HG03097 (cell line): ENCODE measurements at regions not wholly inside any gene's neighbourhood (a gene's known extent, or its start where the extent isn't known, plus 50 kb on each side); places are given as distances from the start of the nearest gene placed in this dataset.
"Not testable (repeated sequence)": the region's sequence is repeated elsewhere in the genome, so short reads cannot be mapped to it uniquely, and the experiment has no call there.

ENCODE experiments used
- ATAC-seq: cut with Tn5 transposase; IDR thresholded peaks from one replicate; pipeline ENCODE4 v1.9.1; 2021; ENCODE audit not compliant: unreplicated experiment, low FRiP score

DNA sequence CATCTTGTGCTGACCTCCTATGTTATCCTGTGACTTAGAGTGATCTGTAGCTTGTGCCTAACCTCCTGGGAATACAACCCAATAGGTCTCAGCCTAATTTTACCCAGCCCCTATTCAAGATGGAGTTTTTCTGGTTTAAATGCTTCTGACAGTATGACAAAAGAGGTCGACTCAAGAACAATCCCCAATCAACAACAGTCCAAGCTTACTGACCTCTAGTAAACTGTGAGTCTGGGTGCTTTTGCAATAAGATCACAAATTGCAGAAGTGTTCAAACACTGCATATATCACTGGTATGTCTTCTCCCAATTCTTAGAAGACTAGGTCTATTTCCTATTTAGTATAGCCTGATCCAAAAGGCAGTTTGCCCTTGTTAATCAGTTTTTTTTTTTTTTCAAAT is 323.5 kb upstream of the PTGER4 start:
- ATAC-seq, result no peak

DNA sequence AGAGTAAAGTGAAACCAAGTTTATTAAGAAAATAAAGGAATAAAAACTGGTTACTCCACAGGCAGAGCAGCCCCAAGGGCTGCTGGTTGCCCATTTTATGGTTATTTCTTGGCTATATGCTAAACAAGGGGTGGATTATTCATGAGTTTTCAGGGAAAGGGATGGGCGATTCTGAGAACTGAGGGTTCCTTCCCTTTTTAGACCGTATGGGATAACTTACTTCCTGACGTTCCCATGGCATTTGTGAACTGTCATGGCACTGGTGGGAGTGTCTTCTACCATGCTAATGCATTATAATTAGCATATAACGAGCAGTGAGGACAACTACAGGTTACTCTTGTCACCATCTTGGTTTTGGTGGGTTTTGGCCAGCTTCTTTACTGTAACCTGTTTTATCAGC is 323.9 kb upstream of the PTGER4 start:
- ATAC-seq, result no peak

DNA sequence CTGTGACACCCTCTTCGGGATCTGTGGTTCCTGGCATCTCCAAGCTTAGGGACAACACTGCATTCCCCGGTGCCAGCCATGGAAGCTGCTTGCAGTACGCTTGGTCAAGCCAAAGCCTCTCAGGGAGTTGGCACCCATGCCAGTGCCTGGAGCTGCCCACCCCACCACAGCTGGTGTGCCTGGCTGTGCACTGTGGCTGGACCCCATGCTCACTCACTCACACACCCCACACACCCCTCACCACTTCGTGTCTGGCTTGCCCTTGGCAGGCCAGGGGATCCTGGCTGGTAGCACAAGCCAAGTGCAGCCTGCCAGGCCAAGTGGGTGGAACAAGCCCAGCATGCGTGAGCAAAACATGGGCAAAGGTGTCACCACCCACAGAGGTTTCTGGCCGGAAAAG is 324.5 kb upstream of the PTGER4 start:
- no peak for ATAC-seq

DNA sequence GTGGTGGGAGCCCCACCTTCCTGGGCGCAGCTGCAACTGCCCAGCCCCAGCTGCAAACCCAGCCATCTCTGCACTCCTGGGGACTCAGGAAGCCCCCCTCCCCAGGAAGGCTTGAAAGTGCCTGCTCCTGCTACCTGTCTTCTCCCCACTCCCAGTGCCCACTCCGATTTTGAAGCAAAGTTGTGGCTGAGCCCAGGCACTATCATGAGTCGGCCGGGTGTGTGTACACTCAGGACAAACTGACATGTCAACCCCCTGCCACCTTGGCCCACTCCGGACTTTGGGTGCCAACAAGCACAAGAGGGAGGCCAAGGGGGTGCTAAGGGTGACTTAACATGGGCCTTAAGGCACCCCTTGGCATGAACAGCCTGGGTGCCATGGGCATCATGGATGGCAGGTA is 325.5 kb upstream of the PTGER4 start:
- ATAC-seq, result no peak

DNA sequence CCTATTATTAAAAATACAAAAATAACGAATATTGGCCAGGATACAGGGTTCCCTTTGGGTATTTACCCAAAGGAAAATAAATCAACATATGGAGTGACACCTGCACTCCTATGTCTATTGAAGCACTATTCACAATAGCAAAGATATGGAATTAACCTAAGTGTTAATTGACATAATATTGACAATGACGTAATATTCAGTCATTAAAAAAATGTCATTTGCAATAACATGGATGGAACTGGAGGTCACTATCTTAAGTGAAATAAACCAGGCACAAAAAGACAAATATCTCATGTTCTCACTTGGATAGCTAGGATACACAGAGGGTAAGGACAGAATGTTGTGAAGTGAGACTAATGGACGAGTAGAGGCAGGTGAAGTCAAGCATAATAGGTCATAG is 326.3 kb upstream of the PTGER4 start:
- ATAC-seq, result no peak

DNA sequence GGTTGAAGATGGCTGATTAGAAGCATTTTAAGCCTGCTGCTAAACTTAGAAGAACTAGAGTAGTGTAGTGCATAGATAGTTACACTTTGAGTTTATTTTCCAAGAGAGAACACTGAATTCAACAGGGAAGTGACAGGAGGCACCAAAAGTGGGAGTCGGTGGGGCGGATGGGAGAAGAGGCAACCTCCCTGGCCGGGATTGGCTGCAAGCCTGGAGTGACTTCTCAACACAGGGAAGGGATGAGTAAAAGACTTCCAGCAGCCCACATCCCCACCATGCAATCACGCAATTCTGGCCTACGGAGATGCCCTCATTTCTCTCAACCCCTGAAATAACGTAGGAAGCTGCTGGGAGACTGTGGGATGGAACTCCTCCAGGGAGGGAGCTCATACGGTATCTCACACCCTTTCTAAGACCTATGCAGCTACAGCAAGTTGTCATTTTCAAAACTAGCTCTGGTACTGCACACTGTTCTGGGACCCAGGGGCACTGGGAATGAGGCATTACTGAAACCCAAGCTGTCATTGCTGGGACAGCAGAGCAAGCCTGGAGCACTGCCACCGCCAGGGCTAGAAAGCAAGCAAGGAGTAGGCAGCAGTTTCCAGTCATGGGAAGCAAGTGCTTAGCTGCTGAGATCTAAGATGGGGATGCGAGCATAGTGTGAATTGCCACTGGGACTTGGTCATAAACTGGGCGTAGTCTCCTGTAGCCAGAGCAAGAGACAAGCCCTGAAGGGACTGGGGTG is 331.6 kb upstream of the PTGER4 start:
- no peak for ATAC-seq

DNA sequence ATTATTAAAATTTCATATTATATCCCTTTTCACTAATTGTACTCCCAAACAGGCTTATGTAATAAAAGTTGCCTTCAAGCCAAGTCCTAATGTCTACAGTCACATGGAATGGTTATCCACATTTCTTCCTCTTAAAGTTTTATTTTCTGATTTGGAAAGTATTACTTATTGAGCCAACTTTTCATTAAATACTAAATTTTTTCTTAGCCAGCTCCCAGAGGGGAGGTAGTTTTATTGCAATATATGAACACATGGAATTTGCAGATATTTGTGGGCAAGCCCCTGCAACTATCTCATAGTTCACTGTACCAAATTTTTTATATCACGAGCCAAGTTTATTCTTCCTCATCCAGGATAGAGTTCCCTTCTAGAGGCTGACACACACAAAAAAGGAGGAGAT is 332.8 kb upstream of the PTGER4 start:
- ATAC-seq, result no peak

DNA sequence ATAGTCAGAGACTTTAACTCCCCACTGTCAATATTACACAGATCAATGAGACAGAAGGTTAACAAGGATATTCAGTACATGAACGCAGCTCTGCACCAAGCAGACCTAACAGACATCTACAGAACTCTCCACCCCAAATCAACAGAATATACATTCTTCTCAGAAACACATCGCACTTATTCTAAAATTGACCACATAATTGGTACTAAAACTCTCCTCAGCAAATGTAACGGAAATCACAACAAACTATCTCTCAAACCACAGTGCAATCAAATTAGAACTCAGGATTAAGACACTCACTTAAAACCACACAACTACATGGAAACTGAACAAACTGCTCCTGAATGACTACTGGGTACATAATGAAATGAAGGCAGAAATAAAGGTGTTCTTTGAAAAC is 341.3 kb upstream of the PTGER4 start:
- not testable (repeated sequence) for ATAC-seq

DNA sequence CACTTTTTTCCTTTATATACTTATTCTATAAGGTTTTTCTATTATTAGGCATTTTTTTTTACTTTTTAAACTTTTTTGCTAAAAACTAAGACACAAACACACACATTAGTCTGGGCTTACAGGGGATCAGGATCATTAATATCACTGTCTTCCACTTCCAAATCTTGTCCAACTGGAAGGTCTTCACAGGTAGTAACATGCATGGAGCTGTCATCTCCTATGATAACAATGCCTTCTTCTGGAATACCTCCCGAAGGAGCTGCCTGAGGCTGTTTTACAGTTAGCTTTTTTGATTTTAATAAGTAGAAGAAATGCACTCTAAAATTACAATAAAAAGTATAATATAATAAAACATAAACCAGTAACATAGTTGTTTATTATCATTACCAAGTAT is 345.5 kb upstream of the PTGER4 start:
- ATAC-seq, result no peak

DNA sequence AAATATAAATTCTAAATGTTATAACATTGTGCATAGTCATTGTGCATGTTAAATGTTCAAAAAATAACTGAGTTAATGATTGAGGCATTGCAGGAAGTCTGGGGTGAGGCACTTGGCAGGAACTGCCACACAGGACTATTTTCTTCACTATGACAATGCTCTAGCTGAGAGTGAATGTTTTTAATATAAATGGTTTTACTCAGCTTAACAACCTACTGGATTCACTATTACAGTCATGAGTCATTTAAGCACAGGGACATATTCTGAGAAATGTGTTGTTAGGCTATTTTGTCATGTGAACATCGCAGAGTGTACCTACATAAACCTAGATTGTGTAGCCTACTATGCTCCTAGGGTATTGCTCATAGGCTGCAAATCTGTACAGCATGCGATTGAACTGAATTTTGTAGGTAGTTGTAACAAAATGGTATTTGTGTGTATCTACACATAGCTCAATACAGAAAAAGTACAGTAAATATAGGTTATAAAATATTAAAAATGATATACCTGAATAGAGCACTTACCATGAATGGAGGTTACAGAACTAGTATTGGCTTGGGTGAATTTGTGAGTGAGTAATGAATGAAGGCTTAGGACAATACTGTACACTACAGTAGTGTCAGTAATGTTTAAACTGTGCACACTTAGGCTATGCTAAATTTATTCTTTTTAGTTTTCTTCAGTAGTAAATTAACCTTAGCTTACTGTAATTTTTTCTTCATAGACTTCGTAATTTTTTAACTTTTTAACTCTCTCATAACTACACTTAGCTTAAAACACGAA is 346.1 kb upstream of the PTGER4 start:
- ATAC-seq, result peak; percentile 94

DNA sequence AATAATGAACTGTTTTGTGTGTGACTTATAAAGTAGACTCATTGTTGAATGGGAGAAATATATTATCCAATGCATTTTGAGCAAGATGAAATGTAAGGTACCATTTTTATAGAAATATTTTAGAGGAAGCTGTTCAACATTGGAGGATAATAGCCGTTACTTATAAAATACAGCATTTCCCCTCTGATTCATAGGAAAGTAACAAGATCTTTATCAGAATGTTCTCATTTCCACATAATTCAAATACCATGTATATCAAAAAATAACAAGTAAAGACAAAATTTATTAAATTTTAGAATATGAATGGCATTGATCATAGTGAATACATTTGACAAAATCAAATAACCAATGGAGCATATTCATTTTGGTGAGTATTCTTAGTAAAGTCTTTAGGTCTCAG is 346.7 kb upstream of the PTGER4 start:
- no peak for ATAC-seq

DNA sequence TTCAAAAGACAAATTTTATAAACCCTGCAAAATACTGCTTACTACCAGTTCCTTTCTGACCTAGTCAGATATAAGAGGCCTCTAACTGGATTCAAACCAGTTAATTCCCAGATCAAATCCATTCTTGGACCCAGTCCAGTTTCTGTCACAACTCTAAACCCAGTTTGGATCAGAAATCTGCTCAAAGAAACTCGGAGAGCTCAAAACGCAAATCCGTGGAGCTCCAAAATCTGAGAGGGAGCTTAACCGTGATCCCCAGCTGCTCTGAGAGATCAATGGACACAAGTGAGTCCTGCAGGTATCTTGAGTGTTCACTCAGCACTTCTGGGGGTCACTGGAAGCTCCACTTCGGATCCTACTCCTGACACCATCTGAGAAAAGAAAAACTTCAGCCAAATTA is 348.1 kb upstream of the PTGER4 start:
- no peak for ATAC-seq

DNA sequence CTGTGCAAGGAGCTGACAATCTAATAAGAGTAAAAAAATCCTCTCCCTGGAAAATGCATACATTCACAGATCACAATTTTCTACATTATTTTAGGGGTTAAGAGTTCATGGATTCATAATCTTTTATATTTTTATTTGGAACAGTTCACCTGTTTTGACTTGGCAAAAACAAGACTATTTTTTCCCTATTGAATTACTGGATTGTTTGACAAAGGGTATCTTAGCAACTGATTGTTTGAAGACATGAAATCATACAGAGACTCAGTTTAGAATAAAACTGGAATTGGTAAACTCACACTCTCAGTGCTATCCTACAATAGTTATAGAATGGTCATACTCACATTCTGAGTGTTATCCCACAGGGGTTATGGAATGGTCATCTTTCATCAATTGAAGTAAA is 358.2 kb upstream of the PTGER4 start:
- no peak for ATAC-seq

DNA sequence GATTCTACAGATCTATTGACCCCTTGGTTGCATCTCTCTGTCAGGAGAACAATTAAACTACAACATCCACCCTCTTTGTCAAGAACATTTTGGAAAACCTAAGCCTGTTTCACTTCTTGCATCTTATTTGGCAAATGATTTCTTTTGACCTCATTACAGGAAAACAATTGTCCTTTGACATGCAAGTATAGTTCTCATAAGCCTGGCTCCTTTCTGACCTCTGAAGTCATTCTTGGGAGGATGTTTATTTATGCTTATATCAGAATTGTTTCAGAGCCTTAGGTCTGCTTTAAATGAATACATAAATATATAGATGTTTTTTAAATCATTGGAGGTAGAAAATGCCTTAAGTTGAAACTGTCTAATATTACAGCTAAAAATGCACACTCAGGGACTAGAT is 361.3 kb upstream of the PTGER4 start:
- no peak for ATAC-seq

DNA sequence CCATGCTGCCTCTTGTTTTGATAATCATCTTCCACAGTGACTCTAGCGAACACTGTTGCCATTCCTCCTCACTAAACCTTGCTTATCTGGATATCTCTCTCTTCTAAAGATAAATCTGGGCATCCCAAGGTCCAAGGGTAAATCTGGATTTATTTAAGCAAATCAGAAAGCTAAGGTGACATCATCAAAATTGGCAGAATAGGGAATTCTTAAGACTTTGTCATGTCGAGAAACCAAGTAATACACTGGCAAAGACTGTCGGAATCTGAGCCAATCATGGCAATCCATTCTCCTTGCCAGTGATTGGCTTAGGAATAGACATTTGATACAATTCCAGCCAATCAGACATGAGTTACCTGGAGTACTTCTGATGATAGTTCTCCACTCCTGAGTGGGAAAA is 362.7 kb upstream of the PTGER4 start:
- no peak for ATAC-seq

DNA sequence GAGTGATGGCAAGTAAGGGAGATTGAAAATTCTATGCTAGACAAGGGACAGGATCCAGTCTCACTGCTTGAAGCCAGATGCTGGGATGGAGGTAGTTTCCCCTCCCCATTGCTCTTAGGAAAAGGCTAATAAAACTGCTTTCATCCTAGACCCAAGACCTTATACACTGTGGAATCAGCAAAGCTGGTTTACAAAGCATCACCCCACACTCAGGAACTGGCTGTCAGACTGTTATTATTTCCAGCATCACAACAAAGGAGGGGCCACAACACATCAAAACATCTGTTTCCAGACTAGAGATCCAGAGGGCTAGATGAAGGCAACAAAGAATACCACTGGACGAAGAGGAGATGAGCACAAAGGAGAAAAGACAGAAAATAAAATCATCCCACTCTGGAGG is 364.6 kb upstream of the PTGER4 start:
- no peak for ATAC-seq

DNA sequence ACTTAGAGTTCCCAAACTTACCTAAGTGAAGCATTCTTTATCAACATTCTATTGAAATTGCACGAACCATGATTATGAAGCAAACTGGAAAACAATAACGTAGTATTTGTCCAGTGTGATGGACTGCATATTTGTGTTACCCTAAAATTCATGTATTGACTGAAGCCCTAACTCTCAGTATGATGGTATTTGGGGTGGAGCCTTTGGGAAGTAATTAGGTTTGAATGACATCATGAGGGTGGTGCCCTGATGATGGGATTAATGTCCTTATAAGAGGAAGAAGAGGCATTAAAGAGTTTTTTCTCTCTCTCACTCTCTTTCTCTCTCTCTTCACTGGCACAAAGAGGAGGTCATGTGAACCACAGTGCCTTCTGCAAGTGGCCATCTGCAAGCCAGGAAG is 365.4 kb upstream of the PTGER4 start:
- no peak for ATAC-seq

DNA sequence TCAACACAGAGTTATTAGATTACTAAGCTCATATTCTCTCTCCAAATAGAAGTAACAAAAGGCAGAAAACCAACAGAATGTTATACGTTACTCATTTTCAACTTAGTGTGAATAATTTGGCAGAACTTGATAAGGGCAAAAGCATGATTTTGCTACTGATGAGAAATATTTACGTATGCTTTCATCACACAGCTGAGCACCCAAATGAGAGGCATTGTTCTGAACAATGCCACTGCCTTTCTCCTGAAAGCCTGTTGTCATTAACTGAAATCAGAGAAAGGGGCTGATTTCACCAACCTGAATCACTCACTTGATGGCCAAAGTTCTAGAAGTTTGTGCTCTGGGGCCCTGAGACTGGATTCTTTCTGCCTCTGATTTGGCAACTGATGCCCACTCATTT is 367.5 kb upstream of the PTGER4 start:
- ATAC-seq, result no peak

DNA sequence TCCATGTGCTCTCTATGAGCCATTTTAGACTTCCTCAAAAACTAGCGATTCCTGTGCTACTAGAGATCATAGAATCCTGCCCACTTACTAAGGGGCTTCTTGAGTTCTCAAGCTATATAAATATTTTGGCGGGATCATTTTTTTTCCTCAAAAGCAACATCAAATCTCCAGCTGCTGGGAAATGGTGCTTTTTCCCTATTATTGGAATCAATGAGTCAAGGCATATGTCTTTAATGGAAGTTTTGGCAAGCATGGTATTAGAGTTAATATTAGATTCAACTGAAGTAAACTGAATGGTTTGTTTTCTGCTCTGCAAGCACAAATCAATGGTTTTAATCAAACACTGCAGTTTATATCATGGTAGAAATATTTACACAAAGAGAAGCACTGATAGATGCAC is 369.9 kb upstream of the PTGER4 start:
- ATAC-seq, result no peak

DNA sequence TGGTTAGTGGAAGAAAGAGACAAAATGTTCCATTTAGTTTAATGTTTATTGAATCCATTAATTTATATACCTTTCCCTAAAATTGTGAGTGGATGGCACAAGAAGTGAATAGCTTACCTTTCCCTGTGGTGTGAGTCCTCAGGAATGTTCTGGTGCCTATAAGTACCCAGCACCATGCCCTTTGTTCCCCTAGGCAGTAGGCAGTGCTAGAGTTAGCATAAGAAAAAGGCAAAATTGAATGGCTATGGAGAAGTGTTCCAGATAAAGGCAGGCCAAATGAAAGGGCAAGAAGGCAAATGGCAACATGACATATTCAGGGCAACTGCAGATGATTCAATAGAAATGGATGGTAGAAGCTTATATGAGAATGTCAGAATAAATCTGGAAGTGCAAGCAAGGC is 370.8 kb upstream of the PTGER4 start:
- no peak for ATAC-seq

DNA sequence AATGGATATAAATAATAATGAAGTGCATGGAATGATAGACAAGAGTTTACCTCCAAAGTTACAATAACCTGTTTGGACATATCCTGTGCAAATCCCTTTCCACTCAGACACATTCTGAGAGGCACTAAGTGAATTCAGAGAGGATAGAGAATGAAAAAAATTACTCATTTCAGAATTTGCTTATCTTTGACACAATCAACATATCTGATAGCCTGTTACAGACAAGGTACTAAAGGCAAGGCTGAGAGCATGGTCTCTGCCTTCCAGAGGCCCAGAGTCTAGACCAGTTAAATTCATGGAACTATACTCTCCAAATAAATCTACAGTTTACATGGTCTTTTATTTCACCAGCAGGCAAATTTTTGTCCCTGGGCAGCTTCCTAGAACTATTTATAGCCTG is 371.8 kb upstream of the PTGER4 start:
- ATAC-seq, result no peak

DNA sequence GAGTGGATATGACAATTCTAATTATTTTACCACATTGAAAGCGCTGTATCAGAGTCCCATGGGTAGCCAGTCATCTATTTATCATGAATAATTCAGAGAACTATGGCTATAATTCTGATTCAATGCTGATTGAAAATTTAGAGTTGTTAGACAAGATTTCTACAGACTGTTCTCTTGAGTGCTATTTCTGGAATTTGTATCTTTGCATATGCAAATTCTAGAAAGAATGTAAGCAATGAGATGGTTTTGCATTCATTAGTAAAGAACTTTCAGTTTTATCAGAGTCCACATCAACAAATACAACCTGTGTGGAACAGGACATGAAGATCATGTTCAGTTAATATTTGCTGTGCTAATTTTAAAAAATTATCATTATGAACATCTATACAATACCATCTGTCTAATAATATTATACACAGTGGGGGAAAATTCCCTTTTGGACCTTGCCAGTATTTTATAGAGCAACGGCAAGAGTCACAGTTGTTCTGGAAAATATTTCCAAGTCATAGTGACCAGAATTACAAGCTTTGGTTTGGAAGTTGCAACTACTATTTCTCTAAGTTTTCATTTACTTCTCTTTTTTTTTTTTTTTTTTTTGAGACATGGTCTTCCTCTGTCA is 372.7 kb upstream of the PTGER4 start:
- ATAC-seq, result no peak
